ENCODE measurements at regions not wholly inside any gene's neighbourhood (a gene's known extent, or its start where the extent isn't known, plus 50 kb on each side); places are given as distances from the start of the nearest gene placed in this dataset.

DNA sequence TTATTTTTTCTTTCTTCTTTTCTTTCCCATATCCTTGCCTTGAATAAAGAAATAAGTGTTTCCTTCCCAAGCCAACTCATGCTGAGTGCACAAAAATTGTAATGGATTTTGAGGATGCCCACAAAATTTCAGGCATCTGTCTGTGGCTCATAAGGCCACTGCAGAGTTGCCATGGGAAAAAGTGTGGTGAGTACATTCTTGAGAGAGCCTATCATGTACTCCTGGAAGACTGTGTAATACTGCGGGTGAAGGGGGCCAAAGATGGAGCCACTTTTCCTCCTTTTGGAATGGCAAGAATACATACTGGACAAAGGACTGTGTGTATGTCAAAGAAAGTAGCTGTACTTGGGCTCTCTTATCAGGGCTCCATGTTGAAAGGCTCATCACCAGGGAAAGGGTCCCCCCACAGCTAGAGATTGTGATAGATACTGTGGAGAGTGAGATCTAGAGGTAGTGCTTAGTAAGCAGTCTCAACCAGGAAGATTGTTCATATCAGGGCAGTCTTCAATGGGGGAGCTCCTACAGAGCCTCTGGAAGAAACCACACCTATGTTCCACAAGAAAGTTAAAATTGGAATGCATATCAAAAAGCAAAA lies 341.6 kb upstream of the KCND2 start:
- no peaks in the 10 kb centered on the region for H3K36me3 Mint-ChIP-seq (ENCODE audit: unreplicated experiment)
- H3K27ac Mint-ChIP-seq (ENCODE audit: unreplicated experiment) = no peak overlapping the region

DNA sequence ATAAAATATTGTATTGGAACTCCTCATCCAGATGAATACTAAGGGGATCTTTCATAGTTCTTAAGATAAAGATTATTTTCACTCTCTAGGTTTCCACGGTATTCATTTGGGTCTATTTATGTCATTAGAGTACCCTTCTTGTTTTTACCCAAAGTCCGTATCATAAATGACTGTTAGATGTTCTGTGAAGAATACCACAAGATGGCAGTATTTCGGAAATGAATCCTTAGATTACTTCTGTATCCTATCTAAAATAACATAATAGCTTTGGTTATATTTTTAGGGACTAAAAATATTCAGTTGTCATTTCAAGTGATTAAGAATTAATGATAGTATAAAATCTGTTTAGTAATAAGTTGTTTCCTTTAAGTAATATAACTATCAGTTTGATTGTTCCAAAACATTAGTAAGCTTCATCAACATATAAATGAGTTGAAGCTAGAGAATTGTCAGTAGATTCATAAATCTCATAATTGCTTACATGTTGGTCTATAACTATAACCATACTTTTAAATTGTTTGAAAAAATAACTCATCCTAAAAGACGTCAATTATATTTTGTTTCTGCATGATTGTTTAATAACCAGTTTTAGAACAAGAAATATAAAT lies 337.5 kb upstream of the KCND2 start:
- no peak overlapping the region for H3K4me3 Mint-ChIP-seq (ENCODE audit: unreplicated experiment)
- H3K27ac Mint-ChIP-seq (ENCODE audit: unreplicated experiment) = no peak overlapping the region
- no peaks in the 10 kb centered on the region for H3K9me3 Mint-ChIP-seq (ENCODE audit: unreplicated experiment)
- TF ChIP-seq, protein P1, sequence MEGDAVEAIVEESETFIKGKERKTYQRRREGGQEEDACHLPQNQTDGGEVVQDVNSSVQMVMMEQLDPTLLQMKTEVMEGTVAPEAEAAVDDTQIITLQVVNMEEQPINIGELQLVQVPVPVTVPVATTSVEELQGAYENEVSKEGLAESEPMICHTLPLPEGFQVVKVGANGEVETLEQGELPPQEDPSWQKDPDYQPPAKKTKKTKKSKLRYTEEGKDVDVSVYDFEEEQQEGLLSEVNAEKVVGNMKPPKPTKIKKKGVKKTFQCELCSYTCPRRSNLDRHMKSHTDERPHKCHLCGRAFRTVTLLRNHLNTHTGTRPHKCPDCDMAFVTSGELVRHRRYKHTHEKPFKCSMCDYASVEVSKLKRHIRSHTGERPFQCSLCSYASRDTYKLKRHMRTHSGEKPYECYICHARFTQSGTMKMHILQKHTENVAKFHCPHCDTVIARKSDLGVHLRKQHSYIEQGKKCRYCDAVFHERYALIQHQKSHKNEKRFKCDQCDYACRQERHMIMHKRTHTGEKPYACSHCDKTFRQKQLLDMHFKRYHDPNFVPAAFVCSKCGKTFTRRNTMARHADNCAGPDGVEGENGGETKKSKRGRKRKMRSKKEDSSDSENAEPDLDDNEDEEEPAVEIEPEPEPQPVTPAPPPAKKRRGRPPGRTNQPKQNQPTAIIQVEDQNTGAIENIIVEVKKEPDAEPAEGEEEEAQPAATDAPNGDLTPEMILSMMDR (IDR thresholded peaks at IDR 0.05) = peak; percentile 70
- H3K36me3 Mint-ChIP-seq (ENCODE audit: unreplicated experiment) = no peaks in the 10 kb centered on the region
- no peak for DNase-seq (ENCODE audit: extremely low spot score, unreplicated experiment)
- H3K27me3 Mint-ChIP-seq (ENCODE audit: unreplicated experiment) = no peaks in the 10 kb centered on the region
- no peaks in the 10 kb centered on the region for H3K4me1 Mint-ChIP-seq (ENCODE audit: unreplicated experiment)

More for the DNA sequence above, 341.6 kb upstream of the KCND2 start:
- no peak for DNase-seq (ENCODE audit: extremely low spot score, unreplicated experiment)
- H3K27me3 Mint-ChIP-seq (ENCODE audit: unreplicated experiment) = no peaks in the 10 kb centered on the region
- H3K4me1 Mint-ChIP-seq (ENCODE audit: unreplicated experiment) = no peaks in the 10 kb centered on the region
- TF ChIP-seq, protein P1 (IDR thresholded peaks at IDR 0.05) = no peak
- no peaks in the 10 kb centered on the region for H3K9me3 Mint-ChIP-seq (ENCODE audit: unreplicated experiment)
- no peak overlapping the region for H3K4me3 Mint-ChIP-seq (ENCODE audit: unreplicated experiment)

DNA sequence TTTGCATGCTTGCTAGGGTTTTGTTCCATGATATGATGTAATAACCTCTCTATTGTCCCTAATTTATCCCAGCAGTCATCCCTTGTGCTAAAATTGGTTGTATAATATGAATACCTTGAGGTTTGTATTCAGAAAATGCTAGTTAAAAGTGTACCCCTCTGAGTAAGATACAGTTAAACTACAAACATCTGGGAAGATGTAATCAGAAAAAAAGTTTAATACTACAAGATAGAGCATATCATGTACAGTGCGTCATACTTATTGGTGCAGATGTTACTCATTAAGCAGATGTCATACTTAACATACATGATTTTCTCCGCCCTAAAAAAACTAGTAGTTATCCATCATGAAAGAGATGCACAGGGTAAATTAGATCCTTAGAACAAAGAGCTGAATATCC lies 336.1 kb upstream of the KCND2 start:
- H3K36me3 Mint-ChIP-seq (ENCODE audit: unreplicated experiment) = no peaks in the 10 kb centered on the region
- no peaks in the 10 kb centered on the region for H3K9me3 Mint-ChIP-seq (ENCODE audit: unreplicated experiment)
- no peaks in the 10 kb centered on the region for H3K27me3 Mint-ChIP-seq (ENCODE audit: unreplicated experiment)
- no peak overlapping the region for H3K27ac Mint-ChIP-seq (ENCODE audit: unreplicated experiment)
- no peaks in the 10 kb centered on the region for H3K4me1 Mint-ChIP-seq (ENCODE audit: unreplicated experiment)
- DNase-seq (ENCODE audit: extremely low spot score, unreplicated experiment) = no peak
- TF ChIP-seq, protein P1 (IDR thresholded peaks at IDR 0.05) = no peak
- no peak overlapping the region for H3K4me3 Mint-ChIP-seq (ENCODE audit: unreplicated experiment)

DNA sequence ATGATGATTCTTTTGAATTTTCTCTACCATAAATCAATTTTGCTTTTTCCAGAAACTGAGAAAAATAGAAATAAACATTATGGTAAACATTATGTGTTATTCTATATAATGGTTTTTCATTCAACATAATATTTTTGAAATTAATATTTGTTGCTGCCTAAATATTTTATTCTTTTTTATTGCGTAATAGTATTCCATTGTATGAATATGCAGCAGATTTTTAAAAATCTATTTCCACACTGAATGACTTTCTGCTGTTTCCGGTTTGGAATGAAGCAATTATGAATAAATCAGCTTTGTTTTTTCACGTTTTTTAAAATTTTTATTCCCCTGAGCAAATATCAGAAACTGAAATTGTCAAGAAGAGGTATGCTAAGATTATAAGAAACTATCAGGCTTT lies 335.2 kb upstream of the KCND2 start:
- Mint-ChIP-seq H3K9me3 (ENCODE audit: unreplicated experiment) (no peaks in the 10 kb centered on the region), H3K36me3 (ENCODE audit: unreplicated experiment) (no peaks in the 10 kb centered on the region), H3K27me3 (ENCODE audit: unreplicated experiment) (no peaks in the 10 kb centered on the region), H3K27ac (ENCODE audit: unreplicated experiment) (no peak overlapping the region), H3K4me3 (ENCODE audit: unreplicated experiment) (no peak overlapping the region), H3K4me1 (ENCODE audit: unreplicated experiment) (no peaks in the 10 kb centered on the region)
- TF ChIP-seq, protein P1 (IDR thresholded peaks at IDR 0.05) = no peak
- no peak for DNase-seq (ENCODE audit: extremely low spot score, unreplicated experiment)

DNA sequence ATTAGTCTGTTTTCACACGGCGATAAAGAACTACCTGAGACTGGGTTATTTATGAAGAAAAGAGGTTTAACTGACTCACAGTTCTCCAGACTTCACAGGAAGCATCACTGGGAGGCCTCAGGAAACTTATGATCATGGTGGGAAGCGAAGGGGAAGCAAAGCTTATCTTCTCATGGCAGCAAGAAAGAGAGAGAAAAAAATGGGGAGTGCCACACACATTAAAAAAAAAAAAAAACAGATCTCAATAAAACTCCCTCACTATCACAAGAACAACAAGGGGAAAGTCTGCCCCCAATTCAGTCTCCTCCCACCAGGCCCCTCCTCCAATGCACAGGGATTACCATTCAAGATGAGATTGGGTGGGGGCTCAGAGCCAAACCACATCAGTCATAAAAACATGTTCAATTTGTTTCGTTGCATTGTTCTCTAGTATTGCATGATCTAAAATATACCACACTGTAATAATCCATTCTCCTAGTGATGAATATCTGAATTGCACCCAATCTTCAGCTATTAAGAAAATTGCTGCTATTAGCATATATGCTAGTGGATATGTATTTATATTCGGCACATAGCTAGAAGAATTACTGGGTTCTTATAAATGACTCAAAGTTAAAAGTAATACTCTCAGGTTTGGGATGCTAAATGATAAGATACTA lies 328.9 kb upstream of the KCND2 start:
- Mint-ChIP-seq H3K4me1 (ENCODE audit: unreplicated experiment) (no peaks in the 10 kb centered on the region), H3K27me3 (ENCODE audit: unreplicated experiment) (no peaks in the 10 kb centered on the region), H3K4me3 (ENCODE audit: unreplicated experiment) (no peak overlapping the region), H3K9me3 (ENCODE audit: unreplicated experiment) (no peaks in the 10 kb centered on the region), H3K36me3 (ENCODE audit: unreplicated experiment) (no peaks in the 10 kb centered on the region), H3K27ac (ENCODE audit: unreplicated experiment) (no peak overlapping the region)
- TF ChIP-seq, protein P1 (IDR thresholded peaks at IDR 0.05) = no peak
- no peak for DNase-seq (ENCODE audit: extremely low spot score, unreplicated experiment)
